ENCODE measurements at regions not wholly inside any gene's neighbourhood (a gene's known extent, or its start where the extent isn't known, plus 50 kb on each side); places are given as distances from the start of the nearest gene placed in this dataset.

GRCh38 chr12:58818546-58818945 is 101.8 kb downstream of the LRIG3 start:
- DNase-seq = no peak

- no peak for DNase-seq
Observed at GRCh38 chr12:58819345-58819744, 101.0 kb downstream of the LRIG3 start.

DNA sequence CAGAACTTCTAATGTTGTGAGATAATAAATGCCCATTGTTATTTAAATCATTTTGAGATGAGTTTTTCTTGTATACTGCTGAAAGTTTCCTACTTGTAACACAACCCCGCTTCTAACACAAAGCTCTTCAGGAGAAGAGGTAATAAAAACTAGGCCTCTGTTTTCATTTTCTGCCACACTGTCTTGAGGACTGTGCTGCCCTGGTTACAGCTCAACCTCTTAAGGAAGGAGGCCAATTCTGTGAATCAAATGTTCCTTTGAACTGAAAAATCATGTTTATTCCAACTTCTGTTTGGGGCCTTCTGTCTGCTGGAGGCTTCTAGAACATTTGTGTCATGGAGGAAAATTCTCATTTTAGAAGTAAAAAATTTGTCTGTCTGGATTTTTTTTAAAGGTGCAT is 100.3 kb downstream of the LRIG3 start:
- no peak for DNase-seq

All from NCI-H446 (cell line).